Left lung (tissue), 4 donors: ENCODE measurements at regions not wholly inside any gene's neighbourhood (a gene's known extent, or its start where the extent isn't known, plus 50 kb on each side); places are given as distances from the start of the nearest gene placed in this dataset.
"Not testable (repeated sequence)": the region's sequence is repeated elsewhere in the genome, so short reads cannot be mapped to it uniquely, and the experiment has no call there.

ENCODE experiments used
- ATAC-seq: fragments of 200-7000 bp; cut with Tn5 transposase; one replicate; pipeline ENCODE4 v1.9.1; 2020; ENCODE audit warnings: moderate library complexity
- DNase-seq, 4 donors: peaks; one replicate each; pipeline ENCODE4 v3.0.0-alpha.2; 2013 to 2020
- H3K27ac ChIP-seq, 2 donors: fragments of 200-600 bp; sonication (generic) in 1 of 2; one replicate each; pipeline versions ENCODE4 v1.5.0 to v1.8.0; 2020 to 2021
- H3K27me3 ChIP-seq, 2 donors: fragments of 200-600 bp; sonication (generic) in 1 of 2; one replicate each; pipeline versions ENCODE4 v1.5.0 to v1.8.0; 2020 to 2021
- H3K36me3 ChIP-seq, 2 donors: fragments of 200-600 bp; sonication (generic) in 1 of 2; one replicate each; pipeline versions ENCODE4 v1.5.0 to v1.8.0; 2020 to 2021
- H3K4me1 ChIP-seq, 2 donors: fragments of 200-600 bp; one replicate each; pipeline ENCODE4 v1.8.0; 2021
- H3K4me3 ChIP-seq, 2 donors: fragments of 200-600 bp; sonication (generic) in 1 of 2; one replicate each; pipeline versions ENCODE4 v1.5.0 to v1.8.0; 2020 to 2021; ENCODE audit warnings: mild to moderate bottlenecking in 1 of 2
- H3K9me3 ChIP-seq, 2 donors: fragments of 200-600 bp; sonication (generic) in 1 of 2; one replicate each; pipeline versions ENCODE4 v1.5.0 to v1.8.0; 2020 to 2021
- CTCF ChIP-seq, 2 donors: fragments of 200-600 bp; sonication (generic) in 1 of 2; IDR thresholded peaks; one replicate each; pipeline versions ENCODE4 v1.5.0 to v1.8.0; 2021; ENCODE audit warnings: antibody characterized with exemption in 2 of 2
- intact Hi-C, 2 donors: fragments of 100-400 bp; cut with DNase I; formaldehyde crosslinking; loops; one replicate each; pipeline versions ENCODE4 v1.11.2 to v1.14.2; 2022
- donor health status: DM: no; HTN: yes; CAD: no.
- donor health status: DM: no; HTN: no; CAD: no.

GRCh38 chr15:26001201-26001600 is 138.1 kb upstream of the ATP10A start:
- no peak overlapping the region for H3K27ac ChIP-seq
- TF ChIP-seq CTCF (IDR thresholded peaks at IDR 0.05) = no peak
- ATAC-seq = no peak
- no peak for DNase-seq
- no peaks in the 10 kb centered on the region for H3K4me1 ChIP-seq
- H3K36me3 ChIP-seq = no peaks in the 10 kb centered on the region
- H3K27me3 ChIP-seq = no peaks in the 10 kb centered on the region
- intact Hi-C loops = no loop called here
- H3K9me3 ChIP-seq = no peaks in the 10 kb centered on the region
- no peak overlapping the region for H3K4me3 ChIP-seq

GRCh38 chr15:25993506-25993905 is 130.4 kb upstream of the ATP10A start:
- DNase-seq (no peak), ATAC-seq (no peak)
- Histone ChIP-seq H3K4me3 (no peak overlapping the region), H3K9me3 (no peaks in the 10 kb centered on the region), H3K27ac (no peak overlapping the region), H3K27me3 (no peaks in the 10 kb centered on the region), H3K4me1 (no peaks in the 10 kb centered on the region), H3K36me3 (no peaks in the 10 kb centered on the region)
- intact Hi-C loops = no loop called here
- no peak for TF ChIP-seq CTCF (IDR thresholded peaks at IDR 0.05)

GRCh38 chr15:25990220-25990619 is 127.1 kb upstream of the ATP10A start:
- TF ChIP-seq CTCF (IDR thresholded peaks at IDR 0.05) = no peak
- no peak overlapping the region for H3K4me3 ChIP-seq
- H3K36me3 ChIP-seq = no peaks in the 10 kb centered on the region
- no peak for DNase-seq
- no peak for ATAC-seq
- intact Hi-C loops = no loop called here
- H3K4me1 ChIP-seq = no peaks in the 10 kb centered on the region
- no peak overlapping the region for H3K27ac ChIP-seq
- H3K27me3 ChIP-seq = no peaks in the 10 kb centered on the region
- H3K9me3 ChIP-seq = no peaks in the 10 kb centered on the region

- H3K4me3 ChIP-seq = no peak overlapping the region
- H3K9me3 ChIP-seq = no peaks in the 10 kb centered on the region
- intact Hi-C loops = no loop called here
- no peak overlapping the region for H3K27ac ChIP-seq
- no peaks in the 10 kb centered on the region for H3K27me3 ChIP-seq
- H3K4me1 ChIP-seq = no peaks in the 10 kb centered on the region
- DNase-seq = no peak
- no peak for TF ChIP-seq CTCF (IDR thresholded peaks at IDR 0.05)
- no peaks in the 10 kb centered on the region for H3K36me3 ChIP-seq
- no peak for ATAC-seq
These were observed 126.2 kb upstream of the ATP10A start for GRCh38 chr15:25989327-25989726.

- H3K9me3 ChIP-seq, DNase-seq, H3K27ac ChIP-seq, H3K4me1 ChIP-seq, H3K27me3 ChIP-seq, H3K4me3 ChIP-seq, H3K36me3 ChIP-seq, intact Hi-C loops, ATAC-seq: not testable (repeated sequence)
These were observed 125.6 kb upstream of the ATP10A start for GRCh38 chr15:25988716-25989115.

- intact Hi-C loops = no loop called here
- ATAC-seq = no peak
- no peaks in the 10 kb centered on the region for H3K27me3 ChIP-seq
- no peak for TF ChIP-seq CTCF (IDR thresholded peaks at IDR 0.05)
- no peaks in the 10 kb centered on the region for H3K9me3 ChIP-seq
- DNase-seq = no peak
- H3K4me1 ChIP-seq = no peaks in the 10 kb centered on the region
- no peak overlapping the region for H3K27ac ChIP-seq
- no peaks in the 10 kb centered on the region for H3K36me3 ChIP-seq
- H3K4me3 ChIP-seq = no peak overlapping the region
These were observed 124.5 kb upstream of the ATP10A start for GRCh38 chr15:25987638-25988037.
